ENCODE measurements at regions not wholly inside any gene's neighbourhood (a gene's known extent, or its start where the extent isn't known, plus 50 kb on each side); places are given as distances from the start of the nearest gene placed in this dataset.

GRCh38 chr17:36756695-36757094, 155.3 kb downstream of the MRM1 start:
- DNase-seq (ENCODE audit: low read depth in 2 of 2): no peak

DNA sequence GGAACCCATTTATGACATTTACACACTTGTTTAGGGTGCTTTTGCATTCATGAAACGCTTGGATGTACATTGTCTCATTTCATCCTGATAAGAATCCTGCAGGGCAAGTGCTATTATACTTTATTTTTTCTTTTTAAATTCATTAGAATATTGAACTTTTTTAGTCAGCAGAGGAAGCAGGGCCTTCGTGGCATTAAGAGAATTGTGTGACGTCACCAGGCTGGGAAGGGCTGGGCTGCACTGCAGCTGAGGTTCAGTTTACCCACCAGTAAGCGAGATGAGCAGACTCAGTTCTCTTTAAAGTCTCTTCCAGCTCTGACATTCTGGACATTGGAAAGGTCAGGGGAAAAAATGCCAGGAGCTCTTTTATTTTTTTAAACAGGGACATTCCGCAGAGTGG, 159.0 kb downstream of the MRM1 start:
- DNase-seq (ENCODE audit: low read depth in 2 of 2): no peak

DNA sequence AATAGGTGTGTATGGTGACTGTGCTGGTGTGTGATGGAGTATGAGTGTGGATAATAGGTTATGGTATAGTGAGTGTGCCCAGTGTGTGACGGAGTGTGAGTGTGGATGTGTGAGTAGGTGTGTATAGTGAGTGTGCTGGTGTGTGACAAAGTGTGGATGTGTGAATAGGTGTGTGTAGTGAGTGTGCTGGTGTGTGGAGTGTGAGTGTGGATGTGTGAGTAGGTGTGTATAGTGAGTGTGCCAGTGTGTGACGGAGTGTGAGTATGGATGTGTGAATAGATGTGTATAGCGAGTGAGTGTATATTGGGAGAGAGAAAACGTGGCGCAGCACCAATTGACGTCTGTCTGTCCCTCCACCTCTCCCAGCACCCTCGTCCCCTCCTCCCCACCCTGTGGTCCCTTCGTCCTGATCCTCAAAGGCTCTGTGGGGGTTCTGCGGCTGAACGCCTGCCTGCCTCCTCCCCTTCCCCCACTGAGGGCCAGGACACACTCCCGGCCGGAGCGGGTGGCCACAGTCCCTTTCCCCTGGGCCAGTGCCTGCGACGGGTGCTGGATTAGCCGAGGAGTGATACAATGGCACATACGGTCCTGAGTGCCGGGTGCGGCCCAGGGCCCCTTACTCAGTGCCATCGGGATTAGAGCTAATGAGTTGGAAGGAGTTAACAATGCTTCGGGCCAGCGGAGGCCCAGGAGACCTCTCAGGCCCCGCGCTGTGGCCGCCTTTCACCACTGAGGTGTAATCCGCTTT, 160.0 kb downstream of the MRM1 start:
- DNase-seq (ENCODE audit: low read depth in 2 of 2): no peak

DNA sequence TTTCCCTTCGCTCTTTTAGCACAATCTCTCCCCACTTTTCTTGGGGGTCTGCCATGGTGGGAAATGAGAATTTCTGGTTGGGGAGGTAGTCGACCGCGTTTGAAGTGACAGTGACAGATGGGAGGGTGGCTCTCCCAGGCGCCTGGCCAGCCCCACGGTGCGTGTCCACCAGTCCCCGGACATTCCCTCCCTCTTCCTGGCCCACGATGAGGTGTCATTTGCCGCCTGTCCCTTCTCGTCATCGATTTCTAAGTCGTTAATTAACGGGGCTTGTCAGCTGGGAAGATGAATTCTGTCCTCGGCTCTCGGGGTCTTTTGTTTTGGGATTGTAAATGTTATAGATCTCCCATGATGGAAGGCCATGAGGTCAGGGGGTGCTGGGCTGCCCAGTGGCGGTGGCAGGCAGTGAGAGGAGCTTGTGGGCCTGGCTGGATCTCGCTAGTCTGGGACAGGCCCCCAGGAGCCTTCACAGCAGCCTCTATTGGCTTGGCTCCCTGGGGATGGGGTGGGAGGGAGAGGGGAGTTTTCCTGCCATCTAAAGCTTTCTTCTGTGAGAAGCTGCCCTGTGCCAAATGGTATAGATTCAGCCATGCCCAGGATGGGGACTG, 164.2 kb downstream of the MRM1 start:
- no peak for DNase-seq (ENCODE audit: low read depth in 2 of 2)

DNA sequence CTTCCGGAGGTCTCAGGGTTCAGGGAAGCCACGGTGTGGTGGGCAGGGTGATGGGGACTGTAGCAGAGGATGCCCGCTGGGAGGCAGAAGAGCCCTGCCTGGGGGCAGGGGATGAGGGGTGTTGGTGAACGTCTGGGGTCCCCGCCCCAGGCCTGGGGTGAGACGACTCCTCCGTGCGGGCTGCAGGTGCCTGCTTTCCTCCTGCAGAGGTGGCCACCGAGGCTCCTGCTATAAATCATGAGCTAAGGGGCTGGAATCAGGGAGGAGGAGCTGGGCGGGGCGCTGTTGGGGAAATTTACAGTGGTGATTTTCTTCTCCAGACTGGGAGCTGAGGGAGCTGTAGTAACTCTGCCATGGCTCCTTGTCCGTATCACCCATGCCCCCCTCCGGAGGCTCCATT, 167.0 kb downstream of the MRM1 start:
- DNase-seq (ENCODE audit: low read depth in 2 of 2): no peak

- no peak for DNase-seq (ENCODE audit: low read depth in 2 of 2)
Observed at GRCh38 chr17:36773039-36773438, 164.2 kb upstream of the LHX1 start.

DNA sequence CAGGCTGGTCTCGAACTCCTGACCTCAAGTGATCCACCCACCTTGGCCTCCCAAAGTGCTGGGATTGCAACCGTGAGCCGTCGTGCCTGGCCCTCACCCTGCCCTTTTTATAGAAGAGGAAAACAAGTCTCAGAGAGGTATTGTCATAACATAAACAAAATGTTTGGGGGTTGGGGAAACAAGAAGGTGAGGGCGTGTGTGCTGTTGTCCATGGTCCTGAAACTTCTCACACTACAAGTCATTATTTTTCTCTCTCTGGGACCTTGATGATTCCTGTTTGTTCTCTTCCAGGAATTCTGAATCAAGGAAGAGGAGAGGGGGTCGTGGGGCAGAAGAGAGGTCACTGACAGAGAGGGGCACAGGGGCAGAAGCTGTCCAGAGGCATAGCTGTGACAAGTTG, 160.2 kb upstream of the LHX1 start:
- no peak for DNase-seq (ENCODE audit: low read depth in 2 of 2)

GRCh38 chr17:36778448-36778847, 158.8 kb upstream of the LHX1 start:
- no peak for DNase-seq (ENCODE audit: low read depth in 2 of 2)

DNA sequence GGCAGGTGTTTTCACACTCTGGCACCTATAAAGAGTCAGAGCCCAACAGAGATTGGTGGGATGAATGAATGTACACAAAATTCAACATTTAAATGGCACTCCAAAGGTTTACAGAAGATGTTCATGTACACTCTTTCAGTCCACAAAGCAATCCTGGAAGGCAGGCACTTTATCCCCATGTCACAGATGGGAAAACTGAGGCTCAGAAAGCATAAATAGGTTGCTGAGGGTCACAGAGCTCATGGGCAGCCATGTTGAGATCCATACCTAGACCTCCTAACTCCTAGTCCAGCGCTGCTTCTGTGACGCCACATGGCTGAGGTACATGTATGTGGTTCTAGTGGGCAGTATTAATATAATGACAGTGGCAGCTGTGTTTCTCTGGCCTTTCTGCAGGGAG, 157.7 kb upstream of the LHX1 start:
- no peak for DNase-seq (ENCODE audit: low read depth in 2 of 2)

DNA sequence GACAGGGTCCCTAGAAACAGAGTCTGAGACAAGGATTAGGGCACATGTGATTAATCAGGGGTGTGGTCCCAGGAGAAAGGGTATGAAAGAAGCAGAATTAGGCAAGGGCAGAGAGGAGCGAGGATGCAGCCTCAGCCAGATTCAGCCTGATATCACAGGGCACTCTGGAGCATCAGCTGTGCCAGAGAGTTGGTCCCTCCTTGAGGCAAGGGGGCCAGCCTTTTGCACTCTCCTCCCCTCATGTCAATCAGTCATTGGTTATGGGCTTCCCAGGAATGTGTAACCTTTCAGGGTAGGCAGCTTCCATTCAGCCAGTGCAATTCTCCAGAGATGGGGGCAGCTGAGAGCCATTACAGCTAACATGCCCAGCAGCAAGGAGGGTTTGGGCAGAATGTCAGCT, 152.6 kb upstream of the LHX1 start:
- no peak for DNase-seq (ENCODE audit: low read depth in 2 of 2)

- no peak for DNase-seq (ENCODE audit: low read depth in 2 of 2)
Observed at GRCh38 chr17:36786867-36787266, 150.4 kb upstream of the LHX1 start.

DNA sequence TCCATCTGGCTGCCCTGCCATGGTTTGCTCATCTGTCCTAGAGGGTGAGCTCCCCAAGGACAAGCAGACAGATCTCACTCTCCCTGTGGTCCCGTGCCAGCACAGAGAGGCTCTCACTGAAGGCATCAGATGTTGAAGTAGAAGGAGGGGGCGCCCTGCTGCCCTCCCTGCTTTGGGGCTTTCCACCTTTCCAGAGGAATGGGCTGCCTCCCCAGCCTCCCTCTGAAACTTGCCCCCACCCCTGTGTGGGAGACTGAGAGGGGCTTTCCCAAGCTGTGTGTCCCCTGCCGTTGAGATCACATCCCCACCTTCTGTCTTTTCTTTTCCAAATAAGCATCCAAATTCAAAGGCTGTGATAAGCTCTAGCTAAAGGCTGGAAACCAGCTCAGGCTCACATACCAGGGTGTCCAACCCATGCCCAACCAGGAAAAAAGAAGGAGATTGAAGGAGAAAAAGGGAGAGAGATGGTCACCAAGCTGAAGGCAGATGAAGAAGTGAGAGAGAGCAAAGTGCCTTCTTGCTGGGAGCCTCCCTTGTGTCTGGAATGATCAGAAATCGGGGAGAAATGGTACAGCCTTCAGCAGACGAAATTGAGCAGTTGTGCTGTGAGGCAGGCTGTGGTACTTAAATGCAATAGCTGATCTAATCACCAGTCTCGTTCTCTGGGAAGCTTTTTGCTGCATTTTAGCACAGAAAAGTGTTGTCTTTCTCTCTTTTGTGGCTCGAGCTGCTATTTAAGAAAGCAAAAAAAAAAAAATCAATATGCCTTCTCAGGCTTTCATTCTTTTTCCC, 145.9 kb upstream of the LHX1 start:
- DNase-seq (ENCODE audit: low read depth in 2 of 2): no peak

- no peak for DNase-seq (ENCODE audit: low read depth in 2 of 2)
Observed at GRCh38 chr17:36791942-36792475, 145.3 kb upstream of the LHX1 start.

GRCh38 chr17:36792849-36793248, 144.4 kb upstream of the LHX1 start:
- DNase-seq (ENCODE audit: low read depth in 2 of 2): no peak

DNA sequence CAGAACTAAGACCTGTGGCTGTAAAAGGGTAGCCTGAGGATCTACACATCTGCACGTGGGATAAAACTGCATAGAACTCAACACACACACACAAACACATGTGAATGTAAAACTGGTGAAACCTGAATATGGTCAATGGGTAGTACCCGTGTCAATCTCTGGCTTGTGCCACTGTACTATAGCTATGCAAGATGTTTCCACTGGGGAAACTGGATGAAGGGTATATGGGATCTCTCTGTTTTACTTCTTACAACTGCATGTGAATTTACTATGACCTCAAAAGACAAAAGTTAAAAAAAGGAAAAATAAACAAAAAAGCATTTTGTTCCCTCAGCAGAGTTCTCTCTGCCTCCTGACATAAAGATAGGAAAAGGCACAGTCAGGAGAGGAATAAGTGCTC, 143.3 kb upstream of the LHX1 start:
- DNase-seq (ENCODE audit: low read depth in 2 of 2): no peak

DNA sequence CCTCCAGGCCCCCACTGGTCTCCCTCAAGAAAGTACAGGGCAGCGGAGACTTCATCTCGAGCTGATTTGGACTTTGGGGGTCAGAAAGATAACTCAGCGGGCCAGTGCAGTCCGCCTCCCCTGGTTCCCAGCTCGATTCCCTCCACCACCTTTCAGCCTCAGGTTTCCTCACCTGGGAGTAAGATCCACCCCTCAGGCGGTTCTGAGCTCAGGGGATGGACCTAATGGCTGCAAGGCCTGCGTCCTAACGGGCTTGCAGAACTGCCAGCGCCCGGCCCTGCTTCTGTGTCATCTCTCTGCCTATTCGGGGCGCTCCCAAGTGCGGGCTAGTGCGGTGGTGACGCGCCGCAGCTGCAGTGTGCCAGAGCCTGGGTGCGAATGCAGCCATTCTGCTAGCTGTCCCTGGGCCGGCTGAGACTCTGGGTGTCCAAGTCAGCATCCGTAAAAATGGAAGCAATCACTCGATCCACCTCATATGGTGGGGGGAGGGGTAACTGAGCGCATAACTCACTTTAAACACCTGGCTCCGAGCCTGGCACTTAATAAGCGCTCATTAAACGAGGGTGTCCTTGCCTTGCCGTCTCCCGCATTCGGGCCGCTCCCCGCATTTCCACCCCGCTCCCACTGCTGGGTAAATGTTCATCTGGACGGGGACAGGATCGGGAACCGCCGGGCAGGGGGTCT, 129.6 kb upstream of the LHX1 start:
- DNase-seq (ENCODE audit: low read depth in 2 of 2): no peak

- no peak for DNase-seq (ENCODE audit: low read depth in 2 of 2)
Observed at GRCh38 chr17:36808180-36808661, 129.1 kb upstream of the LHX1 start.

- no peak for DNase-seq (ENCODE audit: low read depth in 2 of 2)
Observed at GRCh38 chr17:36812762-36813161, 124.5 kb upstream of the LHX1 start.

DNA sequence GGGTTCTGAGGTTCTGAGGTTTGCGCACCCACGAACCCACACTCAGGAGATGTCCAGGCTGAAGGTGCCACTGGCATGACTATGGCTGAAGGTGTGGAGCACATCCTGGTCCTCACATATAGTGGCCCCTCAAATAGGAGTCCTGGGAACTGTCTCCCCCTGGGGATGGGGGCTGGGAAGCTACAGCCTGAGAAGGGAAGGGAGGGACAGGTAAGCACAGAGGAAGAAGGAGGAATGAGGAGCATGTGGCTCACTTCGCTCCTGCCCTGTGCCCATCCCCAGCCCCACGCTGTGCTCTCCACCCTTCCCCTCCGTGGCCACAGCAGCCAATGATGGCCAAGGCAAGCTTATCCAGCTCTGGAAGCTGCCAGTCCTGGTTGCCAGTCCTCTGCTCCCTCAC, 123.9 kb upstream of the LHX1 start:
- no peak for DNase-seq (ENCODE audit: low read depth in 2 of 2)

- DNase-seq (ENCODE audit: low read depth in 2 of 2): no peak
Observed at GRCh38 chr17:36813957-36814563, 123.2 kb upstream of the LHX1 start.

GRCh38 chr17:36814958-36815357, 122.3 kb upstream of the LHX1 start:
- DNase-seq (ENCODE audit: low read depth in 2 of 2): no peak
